OCI-LY3 (cell line): ENCODE measurements at regions not wholly inside any gene's neighbourhood (a gene's known extent, or its start where the extent isn't known, plus 50 kb on each side); places are given as distances from the start of the nearest gene placed in this dataset.
A peak's percentile ranks its signal among the peaks of the same experiment; 100 is the strongest.

Source experiments
- H2AFZ ChIP-seq: fragments of 200-600, 300-600 bp; shearing (Covaris generic); 2 replicates; pipeline ENCODE4 v1.6.0; 2014; ENCODE audit warnings: antibody characterized with exemption, low read depth, low read length
- H3K27ac ChIP-seq: fragments of 200-600, 300-600 bp; sonication (generic); 2 replicates; pipeline ENCODE4 v1.5.1; 2014; ENCODE audit warnings: mild to moderate bottlenecking, low read length, moderate library complexity, mixed read lengths
- H3K27me3 ChIP-seq: fragments of 200-600, 300-600 bp; sonication (generic); 2 replicates; pipeline ENCODE4 v1.6.1; 2014; ENCODE audit warnings: low read depth, low read length, mixed read lengths
- H3K36me3 ChIP-seq: fragments of 200-600, 300-600 bp; sonication (generic); replicated peaks from 2 replicates; pipeline ENCODE3; 2014; ENCODE audit warnings: low read depth, low read length, mixed read lengths
- H3K4me1 ChIP-seq: fragments of 300-600, 200-600 bp; sonication (generic); 2 replicates; pipeline ENCODE4 v1.6.1; 2014; ENCODE audit warnings: low read length, mixed read lengths
- H3K4me2 ChIP-seq: fragments of 200-600, 300-600 bp; sonication (generic); 2 replicates; pipeline ENCODE4 v1.6.1; 2014; ENCODE audit warnings: low read length, mixed read lengths
- H3K4me3 ChIP-seq: fragments of 300-600, 200-600 bp; sonication (generic); 2 replicates; pipeline ENCODE4 v1.5.1; 2014; ENCODE audit warnings: antibody characterized with exemption, mild to moderate bottlenecking, low read length, moderate library complexity
- H3K79me2 ChIP-seq: fragments of 300-600, 200-600 bp; shearing (Covaris generic); 2 replicates; pipeline ENCODE4 v1.6.1; 2014; ENCODE audit warnings: mild to moderate bottlenecking, low read length, mixed read lengths
- H3K9ac ChIP-seq: fragments of 300-600, 200-600 bp; shearing (Covaris generic); 2 replicates; pipeline ENCODE4 v1.6.0; 2014; ENCODE audit warnings: mild to moderate bottlenecking, low read length, moderate library complexity
- H3K9me3 ChIP-seq: fragments of 200-600, 300-600 bp; shearing (Covaris generic); 2 replicates; pipeline ENCODE4 v1.6.1; 2014; ENCODE audit warnings: low read length, mixed read lengths; ENCODE audit not compliant: insufficient read depth
- H4K20me1 ChIP-seq: fragments of 200-600, 300-600 bp; sonication (generic); 2 replicates; pipeline ENCODE4 v1.6.1; 2016; ENCODE audit warnings: low read length, mixed read lengths; ENCODE audit not compliant: insufficient read depth
- CTCF ChIP-seq: fragments of 200-600, 300-600 bp; sonication (generic); IDR thresholded peaks from 2 replicates; pipeline ENCODE4 v1.5.1; 2014; ENCODE audit warnings: antibody characterized with exemption, low read length, low read depth
- EZH2phosphoT487 ChIP-seq: fragments of 200-600 bp; shearing (Covaris generic); IDR thresholded peaks from 2 replicates; pipeline ENCODE4 v1.6.1; 2018; ENCODE audit warnings: antibody characterized with exemption, mixed run types, low read depth

- Histone ChIP-seq H3K4me2 (peak overlapping the region; percentile 66; the same call in 1 of the 2 replicates), H4K20me1 (no peaks in the 10 kb centered on the region), H3K27ac (no peak overlapping the region), H3K79me2 (no peaks in the 10 kb centered on the region), H3K4me3 (peak overlapping the region; percentile 77), H3K36me3 (no peaks in the 10 kb centered on the region), H3K9ac (no peak overlapping the region), H3K9me3 (peaks cover 13% of the 10 kb centered on the region; the same call in 1 of the 2 replicates), H3K4me1 (peaks cover 23% of the 10 kb centered on the region), H3K27me3 (no peaks in the 10 kb centered on the region), H2AFZ (no peak overlapping the region)
- TF ChIP-seq EZH2phosphoT487 (no peak), CTCF (no peak)
These were observed 72.3 kb downstream of the OR2B2 start for GRCh38 chr6:27839626-27840475.

- no peak overlapping the region for H2AFZ ChIP-seq
- H4K20me1 ChIP-seq = no peaks in the 10 kb centered on the region
- TF ChIP-seq EZH2phosphoT487 (no peak), CTCF (no peak)
- H3K9ac ChIP-seq = peak overlapping the region; percentile 63; the same call in 1 of the 2 replicates
- H3K27ac ChIP-seq = peak overlapping the region; percentile 95
- peak overlapping the region; percentile 77 for H3K4me3 ChIP-seq
- peaks cover 13% of the 10 kb centered on the region; the same call in 1 of the 2 replicates for H3K9me3 ChIP-seq
- no peaks in the 10 kb centered on the region for H3K36me3 ChIP-seq
- H3K4me2 ChIP-seq = peak overlapping the region; percentile 66
- H3K4me1 ChIP-seq = peaks cover 23% of the 10 kb centered on the region
- H3K27me3 ChIP-seq = no peaks in the 10 kb centered on the region
- no peaks in the 10 kb centered on the region for H3K79me2 ChIP-seq
These were observed 73.1 kb downstream of the OR2B2 start for GRCh38 chr6:27838945-27839625.

- Histone ChIP-seq H2AFZ (peak overlapping the region; percentile 79), H3K9me3 (peaks cover 13% of the 10 kb centered on the region; the same call in 1 of the 2 replicates), H3K27ac (peak overlapping the region; percentile 95), H3K27me3 (no peaks in the 10 kb centered on the region), H3K79me2 (no peaks in the 10 kb centered on the region), H3K36me3 (no peaks in the 10 kb centered on the region), H3K4me1 (peaks cover 23% of the 10 kb centered on the region), H4K20me1 (no peaks in the 10 kb centered on the region), H3K9ac (peak overlapping the region; percentile 84), H3K4me2 (peak overlapping the region; percentile 70), H3K4me3 (peak overlapping the region; percentile 77)
- no peak for TF ChIP-seq CTCF
- no peak for TF ChIP-seq EZH2phosphoT487
These were observed 73.9 kb downstream of the OR2B2 start for GRCh38 chr6:27838058-27838944.
